ENCODE measurements at regions not wholly inside any gene's neighbourhood (a gene's known extent, or its start where the extent isn't known, plus 50 kb on each side); places are given as distances from the start of the nearest gene placed in this dataset.
"Not testable (repeated sequence)": the region's sequence is repeated elsewhere in the genome, so short reads cannot be mapped to it uniquely, and the experiment has no call there.

DNA sequence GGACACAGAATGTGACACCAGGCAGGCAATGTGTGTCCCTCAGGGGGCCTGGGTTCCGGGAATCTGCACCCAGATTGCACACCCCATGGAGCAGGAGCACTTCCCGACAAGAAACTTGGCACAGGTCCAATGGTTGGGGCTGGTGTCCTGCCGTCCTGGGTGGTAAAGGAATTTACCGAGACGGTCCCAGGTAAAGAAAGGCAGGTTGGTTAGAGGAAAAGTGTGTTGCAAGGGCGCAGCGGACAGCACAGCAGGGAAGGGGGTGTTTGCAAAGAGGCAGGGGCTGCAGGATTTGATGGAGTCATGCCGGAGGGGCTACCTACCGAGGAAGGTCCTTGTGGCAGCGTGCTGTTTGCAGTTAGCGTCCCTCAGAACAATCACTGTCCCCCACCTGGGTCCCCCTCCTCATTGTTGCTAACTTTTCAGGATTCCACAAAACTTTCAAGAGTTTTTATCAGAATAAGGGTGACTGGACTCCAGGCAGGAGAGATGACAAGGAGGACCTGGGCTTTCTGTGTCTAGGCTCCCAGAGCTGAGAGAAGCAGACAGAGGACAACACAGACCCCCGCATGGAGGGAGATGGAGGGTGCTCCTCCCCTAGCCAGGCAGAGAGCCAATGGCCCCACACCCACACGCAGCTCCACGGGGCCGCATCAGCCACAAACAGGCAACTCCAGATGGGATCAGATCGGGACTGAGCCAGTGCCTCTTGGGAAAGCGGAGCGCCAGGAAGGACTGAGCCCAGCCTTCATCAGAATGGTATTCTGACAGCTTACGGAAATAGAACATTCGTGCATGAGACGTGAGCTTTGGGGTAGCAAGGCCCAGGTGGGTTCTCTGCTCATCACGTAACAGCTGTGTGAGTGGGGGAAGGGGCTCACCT is 1423.9 kb downstream of the BRD1 start:
- no peak for DNase-seq (ENCODE audit: low spot score)

DNA sequence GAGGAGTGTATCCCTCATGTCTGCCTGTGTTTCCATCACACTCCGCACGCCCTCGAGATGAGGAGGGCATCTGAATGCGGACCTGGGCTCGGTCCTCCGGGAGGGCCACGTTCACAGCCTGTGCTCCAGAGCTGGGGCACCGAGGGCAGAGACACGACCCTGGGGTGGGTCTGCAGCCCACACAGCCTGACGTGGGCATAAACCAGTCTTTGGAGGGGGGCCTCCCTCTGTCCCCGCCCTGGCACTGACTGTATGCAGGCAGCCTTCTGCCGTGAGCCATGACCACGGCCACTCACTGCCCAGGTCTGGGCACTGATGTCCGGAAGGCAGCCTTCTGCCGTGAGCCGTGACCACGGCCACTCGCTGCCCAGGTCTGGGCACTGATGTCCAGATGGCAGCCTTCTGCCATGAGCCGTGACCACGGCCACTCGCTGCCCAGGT is 1425.1 kb downstream of the BRD1 start:
- DNase-seq (ENCODE audit: low spot score), result no peak

DNA sequence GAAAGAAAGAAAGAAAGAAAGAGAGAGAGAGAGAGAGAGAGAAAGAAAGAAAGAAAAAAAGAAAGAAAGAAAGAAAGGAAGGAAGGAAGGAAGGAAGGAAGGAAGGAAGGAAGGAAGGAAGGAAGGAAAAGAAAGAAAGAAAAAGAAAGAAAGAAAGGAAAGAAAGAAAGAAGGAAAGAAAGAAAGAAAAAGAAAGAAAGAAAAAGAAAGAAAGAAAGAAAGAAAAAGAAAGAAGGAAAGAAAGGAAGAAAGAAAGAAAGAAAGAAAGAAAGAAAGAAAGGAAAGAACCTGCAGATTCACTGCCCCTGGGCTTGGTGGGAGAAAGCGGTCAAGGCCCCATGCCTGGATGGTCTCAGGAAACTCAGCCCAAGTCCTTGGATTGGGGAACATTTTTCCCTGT is 1426.2 kb downstream of the BRD1 start:
- not testable (repeated sequence) for DNase-seq (ENCODE audit: low spot score)

DNA sequence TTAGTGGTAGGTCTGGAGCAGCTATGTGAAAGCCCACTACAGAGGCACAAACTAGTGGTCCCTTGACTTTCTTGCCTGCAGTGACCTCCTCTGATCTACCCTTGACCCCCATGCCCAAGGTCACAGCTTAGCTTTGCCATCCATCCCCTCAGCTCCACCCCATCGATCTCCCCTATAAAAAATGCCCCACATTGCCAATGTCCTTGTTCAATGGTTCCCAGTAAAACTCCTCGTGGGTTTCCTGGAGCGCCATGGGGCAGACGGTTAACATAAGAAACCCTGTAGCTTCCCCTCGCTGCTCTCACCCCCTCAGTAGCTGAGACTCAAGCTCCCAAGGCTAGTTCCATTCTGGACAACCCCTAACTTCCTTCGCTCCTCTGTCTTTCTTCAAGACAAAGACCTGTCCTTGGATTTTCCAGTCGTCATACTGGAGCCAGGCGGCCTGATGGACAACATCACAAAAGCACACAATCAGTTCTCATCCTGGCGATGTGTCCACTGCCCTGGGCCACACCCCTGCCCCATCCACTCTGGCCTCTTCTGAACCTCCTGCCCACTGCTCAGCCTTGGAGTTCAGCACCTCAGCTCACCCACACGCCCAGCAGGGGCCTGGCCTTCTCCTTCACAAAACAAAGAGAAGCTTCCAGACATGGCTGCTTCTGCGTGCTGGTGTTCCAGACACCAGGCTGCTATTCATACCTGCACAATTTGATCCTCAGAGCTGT is 1429.3 kb downstream of the BRD1 start:
- DNase-seq (ENCODE audit: low spot score), result no peak

DNA sequence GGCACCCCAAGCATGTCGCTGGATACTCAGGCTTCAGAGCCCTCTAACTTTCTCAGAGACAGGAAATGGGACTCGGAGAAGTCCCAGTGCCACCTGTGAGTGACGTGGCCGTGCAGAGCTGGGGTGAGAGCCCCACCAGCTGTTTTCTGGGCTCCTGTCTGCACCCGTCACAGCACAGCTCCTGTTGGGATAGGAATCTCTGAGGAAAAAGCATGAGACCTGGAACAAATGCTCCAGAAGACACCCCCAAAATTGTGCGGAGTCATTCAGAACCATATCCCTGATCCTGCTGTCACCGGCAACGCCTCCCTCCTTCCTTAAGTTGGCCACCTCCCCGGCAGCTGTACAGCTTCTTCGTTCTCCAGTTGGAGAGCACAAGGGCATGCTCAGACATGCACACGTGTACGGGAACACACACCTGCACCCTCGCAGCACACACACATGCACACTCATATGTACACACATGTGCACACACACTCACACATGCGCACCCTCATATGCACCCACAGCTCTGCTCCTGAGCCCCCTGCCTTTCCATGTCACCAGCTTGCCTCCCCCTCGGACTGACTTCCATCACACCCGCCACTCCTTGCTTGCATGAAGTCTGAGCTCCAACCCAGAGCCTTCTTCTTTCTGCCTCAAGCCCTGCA is 1430.0 kb downstream of the BRD1 start:
- no peak for DNase-seq (ENCODE audit: low spot score)

DNA sequence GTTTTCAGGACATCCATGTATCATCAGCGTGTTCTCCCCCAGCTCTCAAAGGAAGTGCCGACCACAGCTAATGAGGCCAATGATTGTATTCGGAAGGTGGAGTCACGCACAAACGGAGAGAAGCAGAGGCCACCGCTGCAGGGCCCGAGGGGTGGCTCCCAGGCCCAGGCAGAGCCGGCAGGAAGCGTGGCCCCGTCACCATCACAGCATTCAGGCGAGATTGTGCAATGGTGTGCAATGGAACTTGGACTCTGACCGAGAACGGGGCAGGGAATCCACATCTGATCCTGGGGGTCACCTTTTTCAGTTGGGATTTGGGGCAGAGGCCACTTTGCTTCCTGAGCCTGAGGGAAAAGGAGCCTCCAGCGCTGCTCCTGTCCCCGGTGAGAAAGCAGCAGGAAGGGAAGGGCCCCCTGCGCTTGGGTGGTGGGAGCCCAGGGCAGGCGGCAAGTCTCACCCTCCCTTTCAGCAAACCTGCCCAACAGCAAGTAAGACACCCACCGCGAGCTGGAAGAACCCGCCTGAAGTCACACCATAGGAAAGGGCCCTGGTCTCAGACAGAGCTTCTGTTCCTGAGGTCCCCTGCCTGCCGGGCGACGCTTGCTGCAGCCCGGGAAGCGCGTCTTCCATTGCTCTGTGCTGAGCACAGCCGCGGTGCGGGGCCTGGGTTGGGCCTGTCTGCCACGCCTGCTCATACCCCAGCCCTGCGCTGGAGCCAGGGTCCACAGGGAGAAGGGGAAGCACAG is 1430.7 kb downstream of the BRD1 start:
- no peak for DNase-seq (ENCODE audit: low spot score)

DNA sequence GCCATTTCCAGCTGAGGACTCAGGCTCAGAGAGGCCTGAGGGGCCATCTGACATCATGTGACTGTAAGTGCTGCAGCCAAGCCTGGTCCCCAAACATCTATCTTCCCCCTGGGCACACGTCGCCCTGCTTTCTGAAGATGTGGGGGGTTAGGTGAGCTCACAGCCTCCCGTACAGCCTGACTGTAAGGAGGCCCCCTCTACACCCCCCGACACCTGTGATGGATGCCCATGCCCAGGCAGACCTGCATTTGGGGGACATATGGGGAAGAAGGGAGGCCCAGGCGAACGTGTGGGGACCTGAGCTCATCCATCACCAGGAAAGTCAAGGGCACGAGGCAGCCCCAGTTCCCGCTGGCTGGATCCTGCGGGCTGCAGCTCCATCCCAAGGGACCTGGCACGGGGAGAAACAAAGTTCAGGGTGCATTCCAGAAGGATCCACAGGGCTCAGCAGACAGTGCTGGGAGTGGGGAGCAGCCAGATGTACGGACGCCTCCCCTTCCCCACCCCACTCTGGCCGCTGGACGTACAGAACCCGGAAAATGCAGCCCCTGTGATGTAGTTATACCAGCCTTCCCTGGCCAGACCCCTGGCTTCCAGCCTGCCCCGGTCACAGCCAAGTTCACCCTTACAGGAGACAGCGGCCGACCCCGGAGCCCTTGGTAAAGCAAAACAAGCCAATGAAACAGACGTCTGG is 1431.4 kb downstream of the BRD1 start:
- no peak for DNase-seq (ENCODE audit: low spot score)

DNA sequence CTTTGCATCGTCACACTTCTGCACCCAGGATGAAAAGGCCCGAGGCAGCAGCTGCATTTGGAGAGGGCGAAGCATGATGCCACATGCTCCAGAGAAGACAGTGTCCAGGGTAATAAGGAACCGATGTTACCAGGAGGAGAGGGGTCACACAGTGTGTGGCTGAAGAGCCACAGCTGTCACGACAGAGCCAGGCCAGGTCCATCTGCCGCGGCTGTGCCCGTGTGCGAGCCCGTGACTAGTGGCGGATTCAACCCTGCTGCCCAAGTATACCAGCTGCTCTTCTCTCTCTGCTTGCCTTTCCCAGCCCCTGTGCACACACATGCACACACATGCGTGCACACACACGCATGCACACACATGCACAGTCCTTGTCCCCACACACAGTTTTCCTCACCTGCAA is 1432.5 kb downstream of the BRD1 start:
- no peak for DNase-seq (ENCODE audit: low spot score)

DNA sequence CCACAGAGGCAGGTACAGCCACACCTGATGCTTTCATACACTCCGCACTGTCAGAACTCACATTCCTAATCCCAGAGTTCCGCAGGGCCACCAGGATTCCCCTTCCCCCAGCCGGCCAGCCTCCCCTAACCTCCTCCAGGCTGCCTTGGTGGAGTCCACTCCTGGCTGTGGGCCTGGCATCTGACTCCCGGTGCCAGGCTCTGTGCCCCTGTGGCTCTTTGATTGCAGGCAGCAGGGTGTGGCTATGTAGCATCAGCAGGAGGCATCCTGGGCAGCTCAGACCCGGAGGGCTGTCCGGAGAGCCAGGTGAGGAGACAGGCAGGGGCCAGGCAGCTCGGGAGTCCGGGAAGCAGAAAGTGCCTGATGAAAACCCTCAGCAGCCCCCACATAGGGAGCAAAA is 1432.9 kb downstream of the BRD1 start:
- DNase-seq (ENCODE audit: low spot score), result no peak

DNA sequence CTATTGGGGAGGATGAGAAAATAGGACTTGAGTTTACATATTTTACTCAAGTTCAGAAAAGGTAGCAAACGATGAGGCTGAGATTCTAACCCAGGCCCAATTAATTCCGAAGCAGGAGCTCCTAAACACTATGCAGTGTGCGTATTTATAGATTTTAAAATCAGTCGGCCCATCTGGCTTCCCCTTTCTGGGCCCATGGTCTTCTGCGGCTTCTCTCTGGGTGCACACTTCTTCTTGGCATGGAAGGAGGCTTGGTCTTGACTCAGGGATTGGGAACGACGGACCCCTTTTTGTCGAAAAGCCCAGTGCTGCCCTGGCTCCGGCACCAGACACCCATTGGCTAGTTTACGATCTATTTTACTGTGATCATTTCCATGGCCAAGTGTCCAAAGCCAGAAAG is 1433.8 kb downstream of the BRD1 start:
- DNase-seq (ENCODE audit: low spot score), result no peak

DNA sequence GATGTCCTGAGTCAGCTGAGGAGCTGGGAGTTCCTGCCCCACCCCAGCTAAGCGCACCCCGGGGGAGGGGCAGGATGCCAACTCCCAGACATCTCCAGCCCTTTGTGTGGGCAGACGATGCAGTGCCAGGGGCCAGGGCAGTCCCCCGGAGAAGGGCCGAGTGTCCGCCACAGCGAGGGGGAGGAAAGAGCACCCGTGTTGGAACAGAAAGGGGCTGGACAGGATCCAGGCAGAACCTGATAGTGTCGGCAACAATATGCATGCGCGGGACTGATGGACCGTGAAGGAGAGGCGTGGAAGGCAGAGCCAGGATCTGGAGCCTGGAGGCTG is 1434.7 kb downstream of the BRD1 start:
- DNase-seq (ENCODE audit: low spot score), result no peak

DNA sequence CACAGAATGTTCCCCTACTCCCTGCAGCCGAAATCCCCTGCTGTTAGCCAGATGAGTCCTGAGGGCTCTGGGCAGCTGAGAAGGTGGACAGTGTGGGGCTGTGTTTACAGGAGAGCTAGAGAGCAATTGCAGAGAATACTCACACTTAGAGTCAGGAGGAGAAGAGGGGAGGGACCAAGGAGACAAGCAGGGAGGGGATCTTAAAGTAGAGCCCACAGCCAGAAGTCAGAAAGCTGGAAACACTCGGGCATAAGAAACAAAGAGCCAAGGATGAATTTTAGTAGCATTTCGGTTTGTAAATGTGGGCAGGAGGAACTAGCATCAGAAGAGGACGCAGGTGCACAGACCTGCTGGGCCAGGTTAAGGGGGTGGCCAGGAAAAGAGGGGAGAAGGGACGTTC is 1435.9 kb downstream of the BRD1 start:
- no peak for DNase-seq (ENCODE audit: low spot score)

DNA sequence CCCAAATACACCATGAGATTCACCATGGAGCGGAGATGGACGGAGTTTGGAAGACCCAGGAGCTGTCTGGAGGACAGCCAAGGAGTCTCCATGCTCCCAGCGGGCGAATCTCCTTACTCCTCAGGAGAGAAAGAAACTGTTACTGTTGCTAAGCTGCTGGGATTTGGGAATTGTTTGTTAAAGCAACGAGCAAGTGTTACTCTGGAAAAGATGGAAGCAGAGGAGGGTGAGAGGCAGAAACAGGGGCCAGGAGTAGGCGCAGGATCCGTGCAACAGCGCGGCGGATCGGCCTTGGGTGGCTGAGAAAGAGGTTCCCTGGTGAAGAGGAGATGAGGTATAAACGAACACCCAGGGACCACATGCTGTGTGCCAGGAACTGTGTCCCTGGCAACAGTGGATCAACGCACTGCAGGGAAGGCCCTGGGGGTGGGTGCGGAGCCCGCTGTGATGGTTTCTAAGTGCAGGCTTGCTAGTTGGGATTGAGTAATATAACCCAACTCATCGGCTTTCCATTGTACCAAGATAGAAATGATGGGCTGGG is 1436.4 kb downstream of the BRD1 start:
- peak; percentile 56 for DNase-seq (ENCODE audit: low spot score)

DNA sequence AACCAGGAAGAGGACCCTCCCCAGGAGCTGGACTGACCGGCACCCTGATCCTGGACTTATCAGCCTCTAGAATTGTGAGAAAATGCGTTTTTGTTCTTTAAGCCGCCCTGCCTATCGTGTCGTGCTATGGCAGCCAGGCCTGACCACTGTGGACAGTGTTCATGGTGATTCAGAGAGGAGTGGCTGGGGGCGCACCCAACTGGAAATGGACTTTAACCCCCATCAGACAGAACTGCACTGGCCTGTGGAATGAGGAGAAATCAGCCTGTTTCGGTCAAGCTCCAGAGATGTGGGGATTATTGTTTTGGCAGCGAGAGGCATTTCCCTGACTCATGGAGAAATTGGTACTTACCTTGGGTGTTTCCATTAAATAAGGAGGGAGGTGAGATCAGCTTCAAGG is 1437.8 kb downstream of the BRD1 start:
- no peak for DNase-seq (ENCODE audit: low spot score)

DNA sequence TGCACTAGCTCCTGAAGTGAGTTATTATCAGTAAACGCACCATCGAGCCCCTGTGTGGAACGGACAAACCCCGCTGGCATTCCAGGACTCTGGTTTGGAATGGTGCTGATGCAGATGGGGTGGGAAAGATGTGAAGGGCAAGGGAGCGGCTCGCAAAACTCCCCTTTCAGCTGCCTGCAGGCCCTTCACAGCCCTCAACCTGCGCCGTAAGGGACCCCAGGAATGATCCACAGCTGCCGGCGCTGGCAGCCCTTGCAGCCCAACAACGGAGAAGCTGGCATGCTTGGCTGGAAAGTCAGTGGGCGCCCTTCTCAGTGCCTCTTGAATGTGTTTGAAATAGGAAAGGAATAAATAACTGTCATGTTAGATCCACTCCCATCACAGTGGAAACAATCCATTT is 1445.5 kb downstream of the BRD1 start:
- DNase-seq (ENCODE audit: low spot score), result no peak

DNA sequence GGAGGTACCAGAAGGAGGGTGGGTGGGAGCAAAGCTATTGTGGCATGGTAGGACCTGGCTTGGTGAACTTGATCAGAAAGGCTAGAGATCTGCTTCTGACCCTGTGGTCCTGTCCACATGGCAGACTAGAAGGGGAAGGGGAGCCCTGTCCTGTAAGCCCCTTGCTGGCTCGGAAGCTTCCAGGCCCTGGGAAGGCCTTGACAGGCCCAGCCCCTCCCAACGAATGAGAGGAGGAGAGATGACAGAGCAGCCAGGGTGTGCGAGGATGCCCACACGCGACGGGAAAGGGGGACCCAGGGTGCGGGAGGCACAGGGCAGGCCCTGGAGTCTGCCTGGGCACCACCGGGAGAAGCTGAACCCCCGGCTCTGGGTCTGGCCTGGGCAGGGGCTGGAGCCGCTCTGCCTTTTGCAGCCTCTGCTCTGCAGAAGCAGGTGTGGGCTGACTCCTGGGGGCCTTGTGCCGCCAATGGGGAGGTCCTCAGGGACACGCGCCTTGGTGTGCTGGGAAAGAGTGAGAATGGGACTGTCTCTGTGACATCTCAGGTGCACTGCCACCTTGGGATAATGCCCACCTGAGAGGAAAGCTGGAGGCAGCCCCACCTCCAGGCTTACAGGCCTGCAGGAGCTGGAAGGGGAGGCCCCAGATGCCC is 1447.5 kb downstream of the BRD1 start:
- DNase-seq (ENCODE audit: low spot score), result no peak

DNA sequence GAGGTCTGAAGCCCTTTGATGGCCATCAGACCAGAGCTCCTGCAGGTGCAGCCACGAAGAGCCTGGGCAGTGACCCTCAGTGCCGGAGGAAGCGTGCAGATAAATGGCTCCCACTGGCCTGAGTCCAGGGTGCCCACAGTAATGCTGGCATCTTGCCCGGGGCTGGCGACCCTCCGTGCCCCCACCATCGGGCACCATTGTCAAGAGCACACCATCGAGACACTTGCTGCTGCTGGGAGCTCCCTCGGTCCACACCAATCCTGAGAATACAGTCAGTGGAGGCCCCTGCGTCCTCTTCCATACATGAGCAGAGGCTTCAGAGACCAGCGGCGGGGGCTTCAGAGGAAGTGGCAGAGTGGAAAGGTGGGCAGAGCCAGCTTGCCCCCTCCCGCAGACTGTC is 1448.3 kb downstream of the BRD1 start:
- DNase-seq (ENCODE audit: low spot score), result no peak

DNA sequence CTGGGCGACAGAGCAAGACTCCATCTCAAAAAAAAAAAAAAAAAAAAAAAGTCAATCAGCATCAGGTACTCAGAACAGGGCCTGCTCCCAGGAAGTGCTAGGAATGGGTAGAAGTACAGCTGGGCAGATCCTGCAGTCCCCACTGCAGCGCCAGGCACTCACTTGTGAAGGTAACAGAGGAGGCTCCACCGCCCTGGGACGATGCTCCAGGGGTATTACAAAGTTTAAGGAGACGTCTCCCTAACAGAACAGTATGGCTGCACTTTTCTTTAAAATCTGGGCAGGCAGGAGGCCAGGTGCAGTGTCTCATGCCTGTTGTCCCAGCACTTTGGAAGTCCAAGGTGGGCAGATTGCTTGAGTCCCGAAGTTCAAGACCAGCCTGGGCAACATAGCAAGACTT is 1449.0 kb downstream of the BRD1 start:
- DNase-seq (ENCODE audit: low spot score), result no peak

DNA sequence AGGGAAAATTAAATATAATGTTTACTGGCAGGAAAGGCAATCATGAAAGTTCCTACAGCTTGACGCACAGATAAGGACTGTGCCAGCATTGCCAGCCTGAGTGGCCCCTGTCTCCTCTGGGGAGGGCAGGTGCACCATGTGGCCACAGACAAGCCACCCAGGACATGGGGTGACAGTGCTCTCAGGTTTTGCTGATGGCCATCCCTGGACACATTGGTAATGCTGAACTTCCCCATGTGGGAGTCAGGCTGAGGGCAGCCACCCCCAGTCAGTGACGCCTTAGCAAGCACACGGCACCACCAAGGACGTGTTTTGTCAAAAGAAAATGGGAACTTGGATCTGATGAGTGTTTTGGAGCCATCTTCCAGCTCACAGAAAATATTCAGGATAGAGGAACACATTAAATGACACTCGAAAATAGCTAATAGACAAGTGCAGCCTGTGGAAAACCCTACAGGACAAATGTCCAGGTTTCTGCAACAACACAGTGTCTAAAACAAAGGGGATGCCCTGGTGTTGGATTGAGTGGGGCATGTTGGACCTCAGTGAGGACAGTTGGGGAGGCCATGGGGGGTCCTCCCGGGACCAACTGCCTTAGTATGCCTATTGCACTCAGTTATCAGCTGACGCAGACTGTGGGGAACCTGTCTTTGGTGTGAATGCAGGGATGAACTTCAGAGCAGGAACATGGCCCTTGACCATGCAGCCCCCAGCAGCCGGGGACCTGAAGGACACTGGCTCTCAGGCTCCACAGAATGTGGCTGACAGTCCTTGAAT is 1450.5 kb downstream of the BRD1 start:
- DNase-seq (ENCODE audit: low spot score), result no peak

DNA sequence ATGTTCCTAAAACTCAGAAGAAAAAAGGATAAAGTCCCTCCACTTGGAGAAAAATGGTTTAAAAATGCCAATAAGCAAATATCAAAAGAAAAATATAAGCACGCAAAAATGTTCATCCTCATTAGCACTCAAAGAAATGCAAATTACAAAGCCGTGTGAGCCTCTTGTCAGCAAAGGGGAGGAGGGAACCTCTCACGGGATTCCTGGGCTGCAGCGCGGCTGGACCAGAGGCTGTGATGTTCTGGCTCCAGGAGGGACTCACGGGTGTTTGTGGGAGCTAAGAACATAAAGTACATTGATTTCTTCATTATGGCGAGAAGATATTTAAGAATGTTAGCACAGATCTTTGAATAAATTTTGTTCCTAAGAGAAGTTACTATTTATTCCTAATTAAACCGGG is 1451.2 kb downstream of the BRD1 start:
- no peak for DNase-seq (ENCODE audit: low spot score)
